ENCODE measurements at regions not wholly inside any gene's neighbourhood (a gene's known extent, or its start where the extent isn't known, plus 50 kb on each side); places are given as distances from the start of the nearest gene placed in this dataset.

DNA sequence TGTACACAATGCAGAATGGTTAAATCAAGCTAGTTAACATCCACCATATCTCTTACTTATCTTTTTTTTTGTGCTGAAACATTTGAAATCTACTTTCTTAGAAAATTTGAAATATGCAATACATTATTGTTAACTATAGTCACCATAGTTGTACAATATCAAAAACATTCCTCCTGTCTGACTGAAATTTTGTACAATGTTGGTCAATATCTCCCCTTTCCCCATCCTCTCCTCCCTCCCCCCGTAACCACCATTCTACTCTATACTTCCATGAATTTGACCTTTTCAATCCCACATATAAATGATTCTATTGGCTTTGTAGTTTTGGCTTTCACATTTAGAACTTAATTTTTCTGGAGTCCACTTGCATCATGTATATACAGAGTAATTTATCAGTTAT lies 63.5 kb upstream of the DCD start:
- TF ChIP-seq CTCF (IDR thresholded peaks at IDR 0.05; ENCODE audit: extremely low read depth, missing control alignments), result no peak
- no peak for DNase-seq (ENCODE audit: low spot score)

- DNase-seq (ENCODE audit: low spot score), result no peak
- TF ChIP-seq CTCF (IDR thresholded peaks at IDR 0.05; ENCODE audit: extremely low read depth, missing control alignments), result no peak
Measured at GRCh38 chr12:54708826-54709225, 60.7 kb upstream of the DCD start.

GRCh38 chr12:54704202-54704601 lies 56.0 kb upstream of the DCD start:
- no peak for DNase-seq (ENCODE audit: low spot score)
- TF ChIP-seq CTCF (IDR thresholded peaks at IDR 0.05; ENCODE audit: extremely low read depth, missing control alignments), result no peak

GRCh38 chr12:54701940-54702592 lies 53.9 kb upstream of the DCD start:
- TF ChIP-seq CTCF (IDR thresholded peaks at IDR 0.05; ENCODE audit: extremely low read depth, missing control alignments), result peak; percentile 36
- peak; percentile 40 for DNase-seq (ENCODE audit: low spot score)

DNA sequence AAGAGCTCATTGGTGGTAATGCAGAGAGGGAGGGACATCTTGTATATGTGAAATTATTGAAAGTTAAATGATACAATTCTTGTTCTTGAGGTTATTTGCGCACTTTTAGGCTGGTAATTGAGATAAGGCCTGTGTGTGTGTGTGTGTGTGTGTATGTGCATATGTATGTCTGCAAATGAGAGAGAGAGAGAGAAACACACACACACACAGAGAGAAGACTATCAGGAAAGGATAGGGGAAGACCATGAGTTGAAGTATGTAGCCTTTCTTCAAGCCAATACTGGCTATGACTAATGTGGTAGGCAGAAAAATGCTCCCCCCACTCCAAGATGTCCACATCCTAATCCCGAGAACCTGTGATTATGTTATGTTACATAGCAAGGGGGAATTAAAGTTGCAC lies 52.7 kb upstream of the DCD start:
- no peak for TF ChIP-seq CTCF (IDR thresholded peaks at IDR 0.05; ENCODE audit: extremely low read depth, missing control alignments)
- DNase-seq (ENCODE audit: low spot score), result no peak

GRCh38 chr12:54700301-54700700 lies 52.1 kb upstream of the DCD start:
- no peak for DNase-seq (ENCODE audit: low spot score)
- TF ChIP-seq CTCF (IDR thresholded peaks at IDR 0.05; ENCODE audit: extremely low read depth, missing control alignments), result no peak

All from GM20000 (cell line).